GM06990 (cell line): ENCODE measurements at regions not wholly inside any gene's neighbourhood (a gene's known extent, or its start where the extent isn't known, plus 50 kb on each side); places are given as distances from the start of the nearest gene placed in this dataset.

ENCODE experiments used
- DNase-seq: peaks from one replicate; pipeline ENCODE4 v3.0.0-alpha.2; 2011; ENCODE audit not compliant: insufficient read length; ENCODE audit errors: extremely low read depth
- H3K27me3 ChIP-seq: replicated peaks from 2 replicates; pipeline ENCODE4 v1.6.0; 2011; ENCODE audit warnings: low read length; ENCODE audit not compliant: control insufficient read depth, insufficient read depth
- H3K36me3 ChIP-seq: 2 replicates; pipeline ENCODE4 v1.5.1; 2011; ENCODE audit warnings: low read length; ENCODE audit not compliant: control insufficient read depth, insufficient read depth
- H3K4me3 ChIP-seq: replicated peaks from 2 replicates; pipeline ENCODE4 v1.5.1; 2011; ENCODE audit warnings: low read depth, mild to moderate bottlenecking, control low read depth, low read length
- TF ChIP-seq, protein P1 (sequence below): IDR thresholded peaks from 2 replicates; pipeline ENCODE4 v1.5.1; 2011; ENCODE audit warnings: low read length, control low read depth, mild to moderate bottlenecking, inconsistent platforms; ENCODE audit not compliant: insufficient read depth, poor library complexity, severe bottlenecking

- Histone ChIP-seq H3K4me3 (no peak overlapping the region), H3K36me3 (no peaks in the 10 kb centered on the region), H3K27me3 (no peaks in the 10 kb centered on the region)
- DNase-seq: no peak
- TF ChIP-seq, protein P1, sequence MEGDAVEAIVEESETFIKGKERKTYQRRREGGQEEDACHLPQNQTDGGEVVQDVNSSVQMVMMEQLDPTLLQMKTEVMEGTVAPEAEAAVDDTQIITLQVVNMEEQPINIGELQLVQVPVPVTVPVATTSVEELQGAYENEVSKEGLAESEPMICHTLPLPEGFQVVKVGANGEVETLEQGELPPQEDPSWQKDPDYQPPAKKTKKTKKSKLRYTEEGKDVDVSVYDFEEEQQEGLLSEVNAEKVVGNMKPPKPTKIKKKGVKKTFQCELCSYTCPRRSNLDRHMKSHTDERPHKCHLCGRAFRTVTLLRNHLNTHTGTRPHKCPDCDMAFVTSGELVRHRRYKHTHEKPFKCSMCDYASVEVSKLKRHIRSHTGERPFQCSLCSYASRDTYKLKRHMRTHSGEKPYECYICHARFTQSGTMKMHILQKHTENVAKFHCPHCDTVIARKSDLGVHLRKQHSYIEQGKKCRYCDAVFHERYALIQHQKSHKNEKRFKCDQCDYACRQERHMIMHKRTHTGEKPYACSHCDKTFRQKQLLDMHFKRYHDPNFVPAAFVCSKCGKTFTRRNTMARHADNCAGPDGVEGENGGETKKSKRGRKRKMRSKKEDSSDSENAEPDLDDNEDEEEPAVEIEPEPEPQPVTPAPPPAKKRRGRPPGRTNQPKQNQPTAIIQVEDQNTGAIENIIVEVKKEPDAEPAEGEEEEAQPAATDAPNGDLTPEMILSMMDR: no peak
Measured at GRCh38 chr4:89549907-89550306, 242.3 kb upstream of the GPRIN3 start.

GRCh38 chr4:89545315-89545714 is 237.7 kb upstream of the GPRIN3 start:
- H3K4me3 ChIP-seq: no peak overlapping the region

GRCh38 chr4:89541998-89542397 is 234.4 kb upstream of the GPRIN3 start:
- no peaks in the 10 kb centered on the region for H3K36me3 ChIP-seq

More at GRCh38 chr4:89545315-89545714, 237.7 kb upstream of the GPRIN3 start:
- TF ChIP-seq, protein P1: no peak
- Histone ChIP-seq H3K36me3 (no peaks in the 10 kb centered on the region), H3K27me3 (no peaks in the 10 kb centered on the region)
- DNase-seq: no peak

GRCh38 chr4:89539797-89540711 is 232.5 kb upstream of the GPRIN3 start:
- Histone ChIP-seq H3K27me3 (no peaks in the 10 kb centered on the region), H3K36me3 (no peaks in the 10 kb centered on the region), H3K4me3 (no peak overlapping the region)
- TF ChIP-seq, protein P1: no peak
- DNase-seq: no peak

More at GRCh38 chr4:89541998-89542397, 234.4 kb upstream of the GPRIN3 start:
- DNase-seq: no peak
- Histone ChIP-seq H3K27me3 (no peaks in the 10 kb centered on the region), H3K4me3 (no peak overlapping the region)
- TF ChIP-seq, protein P1: no peak

GRCh38 chr4:89539374-89539773 is 231.8 kb upstream of the GPRIN3 start:
- TF ChIP-seq, protein P1: no peak
- no peak overlapping the region for H3K4me3 ChIP-seq
- no peaks in the 10 kb centered on the region for H3K36me3 ChIP-seq
- DNase-seq: no peak
- H3K27me3 ChIP-seq: no peaks in the 10 kb centered on the region
